Aorta (tissue), 5 donors: ENCODE measurements at regions not wholly inside any gene's neighbourhood (a gene's known extent, or its start where the extent isn't known, plus 50 kb on each side); places are given as distances from the start of the nearest gene placed in this dataset.
"Not testable (repeated sequence)": the region's sequence is repeated elsewhere in the genome, so short reads cannot be mapped to it uniquely, and the experiment has no call there.

Experiments
- ATAC-seq: fragments of 200-7000 bp; cut with Tn5 transposase; one replicate; pipeline ENCODE4 v1.9.1; 2022; ENCODE audit warnings: moderate library complexity; ENCODE audit not compliant: low FRiP score
- DNase-seq, 2 donors: peaks; one replicate each; pipeline ENCODE4 v3.0.0-alpha.2; 2020
- H3K27ac ChIP-seq, 2 donors: one replicate each; pipeline ENCODE4 v1.5.1; 2013; ENCODE audit warnings: low read length in 2 of 2, mild to moderate bottlenecking in 2 of 2, moderate library complexity in 2 of 2, control low read depth in 1 of 2, inconsistent platforms in 1 of 2, low read depth in 1 of 2
- H3K27me3 ChIP-seq, 2 donors: one replicate each; pipeline ENCODE4 v1.6.1; 2013; ENCODE audit warnings: control low read depth in 1 of 2, low read length in 1 of 2, mild to moderate bottlenecking in 1 of 2, moderate library complexity in 1 of 2; ENCODE audit not compliant: insufficient read depth in 2 of 2, control insufficient read depth in 1 of 2
- H3K36me3 ChIP-seq, 2 donors: one replicate each; pipeline ENCODE4 v1.6.1; 2013; ENCODE audit warnings: control low read depth in 1 of 2, low read length in 1 of 2, mild to moderate bottlenecking in 1 of 2; ENCODE audit not compliant: insufficient read depth in 2 of 2, control insufficient read depth in 1 of 2
- H3K4me1 ChIP-seq, 2 donors: one replicate each; pipeline ENCODE4 v1.6.1; 2013; ENCODE audit warnings: low read length in 2 of 2, control low read depth in 1 of 2, mild to moderate bottlenecking in 1 of 2, moderate library complexity in 1 of 2; ENCODE audit not compliant: insufficient read depth in 2 of 2, control insufficient read depth in 1 of 2
- H3K4me3 ChIP-seq, 2 donors: one replicate each; pipeline ENCODE4 v1.5.1; 2013; ENCODE audit warnings: low read length in 2 of 2, control low read depth in 1 of 2, mild to moderate bottlenecking in 1 of 2
- H3K9me3 ChIP-seq: one replicate; pipeline ENCODE4 v1.6.1; 2013; ENCODE audit warnings: mild to moderate bottlenecking, low read length; ENCODE audit not compliant: control insufficient read depth
- WGBS, 2 donors: extraction: QIAGEN DNeasy Blood & Tissue Kit; methylation state at CpG; one replicate each; pipeline ENCODE4 v1.1.7; 2013; 5-methylcytosine and 5-hydroxymethylcytosine counted together
- intact Hi-C, 2 donors: fragments of 100-400 bp; cut with DNase I; formaldehyde crosslinking; loops; one replicate each; pipeline versions ENCODE4 v1.14.2 to v1.15.0; 2022
- donor health status: healthy with polysubstance abuse.
- donor health status: Bipolar disorder and iron deficiency.
- donor health status: DM: no; HTN: no; CAD: no.
- donor health status: DM: no; HTN: no; CAD: no.
- donor health status: DM: yes; HTN: yes; CAD: no.

- Histone ChIP-seq H3K36me3 (no peaks in the 10 kb centered on the region), H3K4me3 (no peak overlapping the region), H3K4me1 (no peaks in the 10 kb centered on the region), H3K27me3 (no peaks in the 10 kb centered on the region), H3K27ac (no peak overlapping the region), H3K9me3 (no peaks in the 10 kb centered on the region)
- 78 to 83% methylated on average over 2 of the region's 2 CpGs for WGBS, 2 donors
- no peak for ATAC-seq
- DNase-seq: no peak
- intact Hi-C loops: no loop called here
These were observed 257.9 kb downstream of the OSR1 start for GRCh38 chr2:19100570-19100969.

GRCh38 chr2:19099181-19099580 lies 259.2 kb downstream of the OSR1 start:
- Histone ChIP-seq H3K36me3 (no peaks in the 10 kb centered on the region), H3K4me1 (no peaks in the 10 kb centered on the region), H3K27me3 (no peaks in the 10 kb centered on the region), H3K4me3 (no peak overlapping the region), H3K9me3 (no peaks in the 10 kb centered on the region), H3K27ac (no peak overlapping the region)
- no peak for ATAC-seq
- intact Hi-C loops: no loop called here
- DNase-seq: no peak
- WGBS, 2 donors: 38 to 55% methylated on average over 3 of the region's 3 CpGs

GRCh38 chr2:19098467-19099160 lies 259.8 kb downstream of the OSR1 start:
- Histone ChIP-seq H3K27ac (no peak overlapping the region), H3K9me3 (no peaks in the 10 kb centered on the region), H3K4me3 (no peak overlapping the region), H3K36me3 (no peaks in the 10 kb centered on the region), H3K27me3 (no peaks in the 10 kb centered on the region), H3K4me1 (no peaks in the 10 kb centered on the region)
- intact Hi-C loops: no loop called here
- DNase-seq (no peak), ATAC-seq (no peak)
- WGBS, 2 donors: 92 to 96% methylated on average over 2 of the region's 2 CpGs

- ATAC-seq, H3K36me3 ChIP-seq, DNase-seq, H3K4me3 ChIP-seq, H3K9me3 ChIP-seq, H3K27me3 ChIP-seq, H3K27ac ChIP-seq, H3K4me1 ChIP-seq, intact Hi-C loops: not testable (repeated sequence)
- 70 to 71% methylated on average over 5 of the region's 5 CpGs for WGBS, 2 donors
These were observed 268.9 kb downstream of the OSR1 start for GRCh38 chr2:19089476-19089875.

- H3K36me3 ChIP-seq: no peaks in the 10 kb centered on the region
- 29 to 34% methylated on average over 3 of the region's 3 CpGs for WGBS, 2 donors
- no peak overlapping the region for H3K27ac ChIP-seq
- no peak overlapping the region for H3K4me3 ChIP-seq
- no peaks in the 10 kb centered on the region for H3K27me3 ChIP-seq
- DNase-seq (no peak), ATAC-seq (peak; percentile 11)
- intact Hi-C loops: no loop called here
- H3K9me3 ChIP-seq: no peaks in the 10 kb centered on the region
- H3K4me1 ChIP-seq: no peaks in the 10 kb centered on the region
These were observed 272.2 kb downstream of the OSR1 start for GRCh38 chr2:19086231-19086651.

GRCh38 chr2:19078709-19079108 lies 279.7 kb downstream of the OSR1 start:
- H3K9me3 ChIP-seq: no peaks in the 10 kb centered on the region
- H3K36me3 ChIP-seq: no peaks in the 10 kb centered on the region
- DNase-seq (no peak), ATAC-seq (no peak)
- H3K4me1 ChIP-seq: no peaks in the 10 kb centered on the region
- H3K27ac ChIP-seq: no peak overlapping the region
- no peaks in the 10 kb centered on the region for H3K27me3 ChIP-seq
- H3K4me3 ChIP-seq: no peak overlapping the region
- intact Hi-C loops: no loop called here

- no peaks in the 10 kb centered on the region for H3K36me3 ChIP-seq
- peaks cover 0 to 4% of the 10 kb centered on the region in 2 donors for H3K27me3 ChIP-seq
- no peaks in the 10 kb centered on the region for H3K9me3 ChIP-seq
- H3K4me3 ChIP-seq: no peak overlapping the region
- H3K4me1 ChIP-seq: peaks cover 0 to 3% of the 10 kb centered on the region in 2 donors
- H3K27ac ChIP-seq: no peak overlapping the region
- DNase-seq (no peak), ATAC-seq (peak; percentile 32)
- intact Hi-C loops: no loop called here
- 97 to 100% methylated on average over 4 of the region's 4 CpGs for WGBS, 2 donors
These were observed 284.9 kb downstream of the OSR1 start for GRCh38 chr2:19073522-19073921.

- DNase-seq (no peak), ATAC-seq (no peak)
- no peaks in the 10 kb centered on the region for H3K36me3 ChIP-seq
- no peak overlapping the region for H3K27ac ChIP-seq
- peaks cover 0 to 3% of the 10 kb centered on the region in 2 donors for H3K4me1 ChIP-seq
- H3K27me3 ChIP-seq: peaks cover 0 to 4% of the 10 kb centered on the region in 2 donors
- intact Hi-C loops: no loop called here
- WGBS, 2 donors: 94 to 100% methylated on average over 2 of the region's 2 CpGs
- no peaks in the 10 kb centered on the region for H3K9me3 ChIP-seq
- H3K4me3 ChIP-seq: no peak overlapping the region
These were observed 286.3 kb downstream of the OSR1 start for GRCh38 chr2:19072161-19072560.

- Histone ChIP-seq H3K4me1 (peaks cover 0 to 3% of the 10 kb centered on the region in 2 donors), H3K27me3 (peaks cover 0 to 4% of the 10 kb centered on the region in 2 donors), H3K9me3 (no peaks in the 10 kb centered on the region), H3K4me3 (no peak overlapping the region), H3K36me3 (no peaks in the 10 kb centered on the region), H3K27ac (no peak overlapping the region)
- DNase-seq (no peak), ATAC-seq (no peak)
- intact Hi-C loops: no loop called here
- 22 to 26% methylated on average over 4 of the region's 4 CpGs for WGBS, 2 donors
These were observed 287.5 kb downstream of the OSR1 start for GRCh38 chr2:19070886-19071285.
